GM18907 (cell line): ENCODE measurements at regions not wholly inside any gene's neighbourhood (a gene's known extent, or its start where the extent isn't known, plus 50 kb on each side); places are given as distances from the start of the nearest gene placed in this dataset.

Experiments
- ATAC-seq: cut with Tn5 transposase; IDR thresholded peaks from one replicate; pipeline ENCODE4 v1.9.1; 2021; ENCODE audit warnings: mild to moderate bottlenecking, moderate library complexity; ENCODE audit not compliant: unreplicated experiment

GRCh38 chr2:157179324-157180105 lies 78.0 kb upstream of the GALNT5 start:
- ATAC-seq: no peak

- no peak for ATAC-seq
Observed at GRCh38 chr2:157180359-157180758, 77.1 kb upstream of the GALNT5 start.

- no peak for ATAC-seq
Observed at GRCh38 chr2:157181234-157181633, 76.3 kb upstream of the GALNT5 start.

GRCh38 chr2:157182204-157182709 lies 75.2 kb upstream of the GALNT5 start:
- no peak for ATAC-seq

- no peak for ATAC-seq
Observed at GRCh38 chr2:157182834-157183396, 74.6 kb upstream of the GALNT5 start.

- no peak for ATAC-seq
Observed at GRCh38 chr2:157184161-157184895, 73.2 kb upstream of the GALNT5 start.

- ATAC-seq: no peak
Observed at GRCh38 chr2:157185476-157186227, 71.9 kb upstream of the GALNT5 start.

- no peak for ATAC-seq
Observed at GRCh38 chr2:157190151-157190550, 67.4 kb upstream of the GALNT5 start.

- ATAC-seq: no peak
Observed at GRCh38 chr2:157191186-157191585, 66.3 kb upstream of the GALNT5 start.

GRCh38 chr2:157192445-157193423 lies 64.8 kb upstream of the GALNT5 start:
- peak; percentile 87 for ATAC-seq

GRCh38 chr2:157193461-157193860 lies 64.0 kb upstream of the GALNT5 start:
- ATAC-seq: peak; percentile 24

GRCh38 chr2:157194097-157194688 lies 63.3 kb upstream of the GALNT5 start:
- peak; percentile 72 for ATAC-seq

- no peak for ATAC-seq
Observed at GRCh38 chr2:157194844-157195243, 62.7 kb upstream of the GALNT5 start.

- ATAC-seq: no peak
Observed at GRCh38 chr2:157196956-157197355, 60.5 kb upstream of the GALNT5 start.

GRCh38 chr2:157197848-157198247 lies 59.7 kb upstream of the GALNT5 start:
- no peak for ATAC-seq

GRCh38 chr2:157203651-157204050 lies 53.9 kb upstream of the GALNT5 start:
- no peak for ATAC-seq

GRCh38 chr2:157204401-157204800 lies 53.1 kb upstream of the GALNT5 start:
- ATAC-seq: no peak

- ATAC-seq: no peak
Observed at GRCh38 chr2:157206916-157207315, 50.6 kb upstream of the GALNT5 start.
